SK-N-MC (cell line): ENCODE measurements at regions not wholly inside any gene's neighbourhood (a gene's known extent, or its start where the extent isn't known, plus 50 kb on each side); places are given as distances from the start of the nearest gene placed in this dataset.

ENCODE experiments used
- EZH2 ChIP-seq: fragments of 200-600 bp; sonication (generic); IDR thresholded peaks from one replicate; pipeline ENCODE4 v1.6.1; 2017; ENCODE audit warnings: antibody characterized with exemption
- FOXP2 ChIP-seq: optimal IDR thresholded peaks from 2 replicates; pipeline ENCODE3; 2011; ENCODE audit warnings: mild to moderate bottlenecking, moderate library complexity; ENCODE audit not compliant: insufficient read depth; ENCODE audit errors: extremely low read length, control extremely low read depth
- POLR2AphosphoS5 ChIP-seq: IDR thresholded peaks from 2 replicates; pipeline ENCODE4 v1.6.1; 2012; ENCODE audit warnings: mild to moderate bottlenecking, low read depth, low read length, borderline replicate concordance

DNA sequence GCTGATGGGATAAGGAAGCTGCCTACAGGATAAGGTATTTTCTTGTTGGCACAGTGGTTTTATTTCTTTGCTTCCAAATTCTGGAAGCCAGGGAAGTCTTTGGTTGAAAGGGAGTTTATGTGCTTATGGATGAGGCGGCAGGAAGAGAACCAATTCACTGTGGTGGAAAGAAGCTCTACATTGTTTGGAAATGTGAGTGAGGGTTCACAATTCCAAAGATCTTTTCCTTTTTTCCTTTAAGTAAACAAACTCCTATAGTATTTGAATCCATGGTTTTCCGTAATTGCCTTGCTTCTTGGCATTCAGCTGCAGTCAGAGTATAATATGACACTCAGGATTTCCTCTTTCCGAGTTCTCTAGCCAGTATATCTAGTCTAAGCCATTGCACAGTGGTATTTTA is 86.2 kb downstream of the TEX29 start:
- TF ChIP-seq POLR2AphosphoS5 (no peak), EZH2 (no peak), FOXP2 (no peak)
